Fibroblast of pulmonary artery (primary cell): ENCODE measurements at regions not wholly inside any gene's neighbourhood (a gene's known extent, or its start where the extent isn't known, plus 50 kb on each side); places are given as distances from the start of the nearest gene placed in this dataset.
A peak's percentile ranks its signal among the peaks of the same experiment; 100 is the strongest.

Experiments used
- DNase-seq: peaks from one replicate; pipeline ENCODE4 v3.0.0-alpha.2; 2010; ENCODE audit warnings: low read depth
- H3K4me3 ChIP-seq: replicated peaks from 2 replicates; pipeline ENCODE4 v1.5.1; 2011; ENCODE audit warnings: low read depth, mild to moderate bottlenecking, control low read depth, low read length, moderate library complexity
- TF ChIP-seq, protein P1 (sequence below): IDR thresholded peaks from 2 replicates; pipeline ENCODE4 v1.5.1; 2011; ENCODE audit warnings: mild to moderate bottlenecking, control low read depth, low read length, inconsistent platforms; ENCODE audit errors: missing control alignments

DNA sequence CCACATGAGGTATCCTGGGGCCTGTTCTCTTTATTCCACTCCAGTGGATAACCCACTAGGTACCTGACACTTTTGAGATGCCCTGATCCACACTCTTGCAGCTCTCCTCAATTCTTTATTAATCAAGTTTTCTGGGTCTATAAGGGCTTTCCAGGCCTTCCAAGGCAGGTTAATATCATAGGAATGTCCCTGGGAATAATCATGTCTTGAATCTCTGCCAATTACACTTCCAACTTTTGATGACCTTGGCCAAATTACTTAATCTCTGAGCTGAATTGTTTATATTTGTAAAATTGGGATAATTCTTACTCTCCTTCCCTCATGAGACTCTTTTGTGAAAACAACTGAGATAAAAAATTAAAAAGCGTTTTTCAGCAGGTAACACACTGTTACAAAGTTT, 881.7 kb downstream of the MCTP2 start:
- no peak for DNase-seq
- TF ChIP-seq, protein P1, sequence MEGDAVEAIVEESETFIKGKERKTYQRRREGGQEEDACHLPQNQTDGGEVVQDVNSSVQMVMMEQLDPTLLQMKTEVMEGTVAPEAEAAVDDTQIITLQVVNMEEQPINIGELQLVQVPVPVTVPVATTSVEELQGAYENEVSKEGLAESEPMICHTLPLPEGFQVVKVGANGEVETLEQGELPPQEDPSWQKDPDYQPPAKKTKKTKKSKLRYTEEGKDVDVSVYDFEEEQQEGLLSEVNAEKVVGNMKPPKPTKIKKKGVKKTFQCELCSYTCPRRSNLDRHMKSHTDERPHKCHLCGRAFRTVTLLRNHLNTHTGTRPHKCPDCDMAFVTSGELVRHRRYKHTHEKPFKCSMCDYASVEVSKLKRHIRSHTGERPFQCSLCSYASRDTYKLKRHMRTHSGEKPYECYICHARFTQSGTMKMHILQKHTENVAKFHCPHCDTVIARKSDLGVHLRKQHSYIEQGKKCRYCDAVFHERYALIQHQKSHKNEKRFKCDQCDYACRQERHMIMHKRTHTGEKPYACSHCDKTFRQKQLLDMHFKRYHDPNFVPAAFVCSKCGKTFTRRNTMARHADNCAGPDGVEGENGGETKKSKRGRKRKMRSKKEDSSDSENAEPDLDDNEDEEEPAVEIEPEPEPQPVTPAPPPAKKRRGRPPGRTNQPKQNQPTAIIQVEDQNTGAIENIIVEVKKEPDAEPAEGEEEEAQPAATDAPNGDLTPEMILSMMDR: no peak
- H3K4me3 ChIP-seq: no peak overlapping the region

- TF ChIP-seq, protein P1: no peak
- H3K4me3 ChIP-seq: no peak overlapping the region
- DNase-seq: no peak
Measured at GRCh38 chr15:95119041-95119610, 887.8 kb downstream of the MCTP2 start.

DNA sequence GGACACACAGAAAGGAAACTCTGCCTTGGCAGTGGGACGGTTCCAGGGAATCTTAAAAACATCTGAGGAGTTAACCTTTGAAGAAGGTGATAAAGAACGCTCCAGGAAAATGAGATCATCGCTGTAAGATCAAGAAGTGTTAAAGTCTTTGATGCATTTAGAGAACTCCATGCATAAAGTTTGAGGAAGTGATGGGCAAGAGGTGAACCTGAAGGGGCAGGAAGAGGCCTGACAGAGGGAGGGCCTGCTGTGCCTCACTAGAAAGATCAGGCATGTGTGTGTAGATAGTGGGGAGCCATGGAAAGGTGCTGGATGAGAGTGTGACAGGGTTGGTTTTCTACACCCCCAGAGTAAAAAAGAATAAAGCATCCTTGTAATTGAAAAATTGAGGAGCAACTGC, 889.2 kb downstream of the MCTP2 start:
- no peak for DNase-seq
- TF ChIP-seq, protein P1: no peak
- no peak overlapping the region for H3K4me3 ChIP-seq

GRCh38 chr15:95121191-95121590, 889.8 kb downstream of the MCTP2 start:
- DNase-seq: no peak
- H3K4me3 ChIP-seq: no peak overlapping the region
- TF ChIP-seq, protein P1: no peak

- TF ChIP-seq, protein P1: no peak
- no peak for DNase-seq
Measured at GRCh38 chr15:95125803-95126202, 894.4 kb downstream of the MCTP2 start.

DNA sequence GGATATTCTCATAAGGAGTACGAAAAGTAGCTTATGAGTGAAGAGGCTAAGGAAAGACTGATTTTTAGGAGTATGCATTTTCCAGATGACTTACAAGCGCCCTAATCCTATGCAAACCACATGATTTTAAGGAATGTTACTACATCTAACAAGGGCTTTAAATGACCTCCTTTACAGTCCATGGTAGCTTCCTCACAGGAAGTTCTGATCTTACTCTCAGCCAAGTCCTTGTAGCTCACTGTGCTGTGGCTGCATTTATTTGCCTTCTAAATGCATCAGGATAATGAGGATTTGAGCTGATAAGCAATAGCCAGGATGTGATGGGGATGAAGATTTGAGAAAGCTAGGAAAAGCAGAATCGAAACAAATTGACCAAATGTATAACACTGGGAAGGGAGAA, 896.0 kb downstream of the MCTP2 start:
- no peak overlapping the region for H3K4me3 ChIP-seq
- no peak for DNase-seq
- TF ChIP-seq, protein P1: no peak

More at GRCh38 chr15:95125803-95126202, 894.4 kb downstream of the MCTP2 start:
- no peak overlapping the region for H3K4me3 ChIP-seq

- H3K4me3 ChIP-seq: no peak overlapping the region
- DNase-seq: peak; percentile 58
- TF ChIP-seq, protein P1: no peak
Measured at GRCh38 chr15:95129574-95129973, 898.2 kb downstream of the MCTP2 start.
